Bone marrow (tissue), 2 donors: ENCODE measurements at regions not wholly inside any gene's neighbourhood (a gene's known extent, or its start where the extent isn't known, plus 50 kb on each side); places are given as distances from the start of the nearest gene placed in this dataset.

Experiments
- DNase-seq, 2 donors: peaks; one replicate each; lab custom pipeline; 2025; lab: John Stamatoyannopoulos, UW

- no peak for DNase-seq
These were observed 272.6 kb downstream of the GPM6A start for GRCh38 chr4:175539498-175539897.

DNA sequence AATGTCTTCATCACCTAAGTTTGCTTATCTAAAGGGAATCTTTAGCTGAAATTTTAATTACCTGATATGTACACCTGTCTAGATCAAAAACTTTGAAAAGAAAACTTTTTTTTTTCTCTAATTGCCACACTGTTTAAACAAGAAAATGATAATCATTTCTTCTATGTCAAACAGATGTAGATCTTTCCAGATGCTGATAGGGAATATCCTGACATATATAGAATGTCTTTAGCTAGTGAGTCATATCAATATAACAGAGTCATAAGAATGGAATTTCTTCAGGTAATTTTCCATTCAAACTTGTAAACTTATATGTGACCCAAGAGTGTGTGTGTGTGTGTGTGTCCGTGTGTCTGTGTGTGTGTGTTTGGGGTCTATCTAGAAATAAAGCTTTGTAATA, 271.9 kb downstream of the GPM6A start:
- DNase-seq = no peak

- no peak for DNase-seq
These were observed 271.3 kb downstream of the GPM6A start for GRCh38 chr4:175540732-175541131.

GRCh38 chr4:175542786-175543185, 269.3 kb downstream of the GPM6A start:
- no peak for DNase-seq

GRCh38 chr4:175559126-175559525, 252.9 kb downstream of the GPM6A start:
- DNase-seq = no peak

DNA sequence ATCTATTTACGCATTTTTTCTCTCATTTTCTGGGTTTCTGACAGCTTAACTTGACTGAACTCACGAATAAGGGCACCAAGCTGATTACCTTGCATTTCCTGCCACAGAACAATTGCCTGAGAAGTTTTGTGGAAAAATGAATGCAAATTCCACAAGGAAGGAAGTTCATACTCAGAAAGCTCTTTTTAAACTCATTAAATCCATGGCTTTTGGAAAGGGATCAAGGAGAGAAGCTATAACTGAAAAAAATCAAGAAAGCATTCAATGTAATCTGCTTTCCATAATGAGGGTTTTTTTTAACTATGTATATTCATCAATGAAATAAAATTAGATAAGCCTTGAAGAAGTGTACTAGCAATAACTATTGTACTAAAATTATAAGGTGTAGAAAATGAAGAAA, 252.5 kb downstream of the GPM6A start:
- no peak for DNase-seq

DNA sequence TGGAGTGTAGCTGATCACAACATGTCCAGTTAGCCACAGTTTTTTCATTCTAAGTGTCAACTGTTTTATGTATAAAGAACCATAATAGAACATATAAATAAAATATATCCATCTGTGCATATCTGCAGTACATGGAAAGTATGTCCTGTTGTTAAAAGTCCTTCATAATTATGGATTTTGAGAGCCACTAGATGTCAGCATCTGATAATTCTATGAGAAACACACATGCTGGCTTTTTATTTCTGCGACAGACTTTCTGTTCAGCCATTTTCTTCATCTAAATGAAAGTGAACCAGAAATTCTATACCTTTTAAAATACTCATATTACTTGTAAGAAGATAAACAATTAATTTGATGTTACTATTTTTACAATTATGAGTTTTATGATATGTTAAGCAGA, 251.5 kb downstream of the GPM6A start:
- DNase-seq = no peak

DNA sequence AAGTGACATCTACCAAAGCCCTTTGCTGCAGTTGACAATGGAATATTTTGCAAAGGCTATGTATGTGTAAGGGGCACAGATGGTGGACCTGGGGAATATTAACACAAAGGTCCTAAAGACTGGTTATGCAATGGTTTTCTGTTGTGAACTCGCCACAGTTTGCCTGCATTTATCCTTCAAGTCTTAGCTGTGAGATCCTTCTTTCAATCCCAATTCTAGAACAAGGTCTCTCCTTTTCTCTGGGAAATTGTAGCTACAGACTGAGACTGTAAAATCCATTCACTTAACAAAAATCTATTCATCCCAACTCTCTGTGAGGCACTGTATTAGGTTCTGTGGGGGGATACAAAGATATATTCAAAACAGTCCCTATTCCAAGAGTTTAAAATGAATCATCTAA, 250.4 kb downstream of the GPM6A start:
- no peak for DNase-seq

DNA sequence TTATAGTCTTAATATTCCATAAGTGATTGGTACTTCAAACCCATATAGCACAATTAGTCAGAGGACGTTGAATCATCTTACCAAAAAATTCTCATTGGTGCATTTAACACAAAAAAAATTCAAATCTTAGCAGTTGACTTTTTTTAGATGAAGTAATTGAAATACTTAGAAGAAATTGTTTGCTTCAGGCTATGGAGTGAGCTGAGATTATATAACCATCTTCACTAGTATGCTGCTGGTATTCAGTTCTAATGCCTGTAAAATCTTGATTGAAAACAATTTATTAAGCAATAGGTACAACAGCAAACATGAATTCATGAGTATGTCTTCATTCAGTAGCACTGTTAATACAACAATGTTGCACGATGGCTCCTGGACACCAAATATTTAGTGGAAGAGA, 250.0 kb downstream of the GPM6A start:
- no peak for DNase-seq

GRCh38 chr4:175562542-175562941, 249.5 kb downstream of the GPM6A start:
- DNase-seq = no peak
